Ishikawa (cell line): ENCODE measurements at regions not wholly inside any gene's neighbourhood (a gene's known extent, or its start where the extent isn't known, plus 50 kb on each side); places are given as distances from the start of the nearest gene placed in this dataset.
A peak's percentile ranks its signal among the peaks of the same experiment; 100 is the strongest.

Experiments used
- CEBPB ChIP-seq: IDR thresholded peaks from 2 replicates; pipeline ENCODE4 v1.6.1; 2012
- EGR1 ChIP-seq: IDR thresholded peaks from 2 replicates; pipeline ENCODE4 v1.6.1; 2012
- EP300 ChIP-seq: IDR thresholded peaks from 2 replicates; pipeline ENCODE4 v1.6.1; 2012; ENCODE audit warnings: borderline replicate concordance
- FOXM1 ChIP-seq: IDR thresholded peaks from 2 replicates; pipeline ENCODE4 v1.6.1; 2012; ENCODE audit warnings: low read depth, borderline replicate concordance
- MAX ChIP-seq: IDR thresholded peaks from 2 replicates; pipeline ENCODE4 v1.6.1; 2012
- RAD21 ChIP-seq: IDR thresholded peaks from 2 replicates; pipeline ENCODE4 v1.6.1; 2012; ENCODE audit warnings: low read depth
- TAF1 ChIP-seq: IDR thresholded peaks from 2 replicates; pipeline ENCODE4 v1.6.1; 2012; ENCODE audit warnings: low read depth, mild to moderate bottlenecking
- TCF12 ChIP-seq: IDR thresholded peaks from 2 replicates; pipeline ENCODE4 v1.6.1; 2012; ENCODE audit warnings: low read depth
- TEAD4 ChIP-seq: IDR thresholded peaks from 2 replicates; pipeline ENCODE4 v1.6.1; 2012
- ZBTB7A ChIP-seq: IDR thresholded peaks from 2 replicates; pipeline ENCODE4 v1.6.1; 2012; ENCODE audit warnings: low read depth
- TF ChIP-seq, protein P1 (sequence below): IDR thresholded peaks from 2 replicates; pipeline ENCODE4 v1.6.1; 2012; ENCODE audit warnings: low read depth, mild to moderate bottlenecking
- TF ChIP-seq, protein P2 (sequence below): IDR thresholded peaks from 2 replicates; pipeline ENCODE4 v1.6.1; 2012

DNA sequence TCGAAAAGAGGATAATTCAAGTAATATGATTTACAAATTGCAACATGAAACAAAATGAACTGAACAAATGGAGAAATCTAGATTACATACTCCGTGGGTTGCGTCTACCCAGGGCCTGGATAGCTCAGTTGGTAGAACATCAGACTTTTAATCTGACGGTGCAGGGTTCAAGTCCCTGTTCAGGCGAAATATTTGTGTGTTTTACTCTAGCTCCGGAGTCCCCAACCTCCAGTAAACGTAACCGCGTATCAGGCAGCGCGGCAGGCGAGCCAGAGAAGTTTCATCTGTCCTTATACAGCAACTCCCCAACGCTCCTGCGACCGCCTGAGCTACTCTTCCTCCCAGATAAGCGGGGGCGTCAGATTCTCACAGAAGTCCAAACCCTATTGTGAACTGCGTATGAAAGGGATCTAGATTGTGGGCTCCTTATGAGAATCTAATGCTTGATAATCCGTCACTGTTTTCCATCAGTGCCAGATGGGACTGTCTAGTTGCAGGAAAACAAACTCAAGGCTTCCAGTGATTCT, 176.1 kb downstream of the TRIM27 start:
- TF ChIP-seq CEBPB (no peak), ZBTB7A (no peak), RAD21 (no peak), EGR1 (peak; percentile 57), MAX (no peak), TEAD4 (peak; percentile 68; the same call in 1 of the 2 replicates), EP300 (no peak), TCF12 (no peak), TAF1 (no peak), FOXM1 (no peak)
- TF ChIP-seq, protein P1, sequence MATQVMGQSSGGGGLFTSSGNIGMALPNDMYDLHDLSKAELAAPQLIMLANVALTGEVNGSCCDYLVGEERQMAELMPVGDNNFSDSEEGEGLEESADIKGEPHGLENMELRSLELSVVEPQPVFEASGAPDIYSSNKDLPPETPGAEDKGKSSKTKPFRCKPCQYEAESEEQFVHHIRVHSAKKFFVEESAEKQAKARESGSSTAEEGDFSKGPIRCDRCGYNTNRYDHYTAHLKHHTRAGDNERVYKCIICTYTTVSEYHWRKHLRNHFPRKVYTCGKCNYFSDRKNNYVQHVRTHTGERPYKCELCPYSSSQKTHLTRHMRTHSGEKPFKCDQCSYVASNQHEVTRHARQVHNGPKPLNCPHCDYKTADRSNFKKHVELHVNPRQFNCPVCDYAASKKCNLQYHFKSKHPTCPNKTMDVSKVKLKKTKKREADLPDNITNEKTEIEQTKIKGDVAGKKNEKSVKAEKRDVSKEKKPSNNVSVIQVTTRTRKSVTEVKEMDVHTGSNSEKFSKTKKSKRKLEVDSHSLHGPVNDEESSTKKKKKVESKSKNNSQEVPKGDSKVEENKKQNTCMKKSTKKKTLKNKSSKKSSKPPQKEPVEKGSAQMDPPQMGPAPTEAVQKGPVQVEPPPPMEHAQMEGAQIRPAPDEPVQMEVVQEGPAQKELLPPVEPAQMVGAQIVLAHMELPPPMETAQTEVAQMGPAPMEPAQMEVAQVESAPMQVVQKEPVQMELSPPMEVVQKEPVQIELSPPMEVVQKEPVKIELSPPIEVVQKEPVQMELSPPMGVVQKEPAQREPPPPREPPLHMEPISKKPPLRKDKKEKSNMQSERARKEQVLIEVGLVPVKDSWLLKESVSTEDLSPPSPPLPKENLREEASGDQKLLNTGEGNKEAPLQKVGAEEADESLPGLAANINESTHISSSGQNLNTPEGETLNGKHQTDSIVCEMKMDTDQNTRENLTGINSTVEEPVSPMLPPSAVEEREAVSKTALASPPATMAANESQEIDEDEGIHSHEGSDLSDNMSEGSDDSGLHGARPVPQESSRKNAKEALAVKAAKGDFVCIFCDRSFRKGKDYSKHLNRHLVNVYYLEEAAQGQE: no peak
- TF ChIP-seq, protein P2, sequence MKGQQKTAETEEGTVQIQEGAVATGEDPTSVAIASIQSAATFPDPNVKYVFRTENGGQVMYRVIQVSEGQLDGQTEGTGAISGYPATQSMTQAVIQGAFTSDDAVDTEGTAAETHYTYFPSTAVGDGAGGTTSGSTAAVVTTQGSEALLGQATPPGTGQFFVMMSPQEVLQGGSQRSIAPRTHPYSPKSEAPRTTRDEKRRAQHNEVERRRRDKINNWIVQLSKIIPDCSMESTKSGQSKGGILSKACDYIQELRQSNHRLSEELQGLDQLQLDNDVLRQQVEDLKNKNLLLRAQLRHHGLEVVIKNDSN: no peak
